CD14-positive monocyte (primary cell): ENCODE measurements at regions not wholly inside any gene's neighbourhood (a gene's known extent, or its start where the extent isn't known, plus 50 kb on each side); places are given as distances from the start of the nearest gene placed in this dataset.

Experiments
- DNase-seq, 3 donors: peaks; one replicate each; pipeline ENCODE4 v3.0.0-alpha.2; 2011 to 2022
- H2AFZ ChIP-seq: 2 replicates; pipeline ENCODE4 v1.6.0; 2012; ENCODE audit warnings: mild to moderate bottlenecking, low read depth, low read length, inconsistent platforms; ENCODE audit not compliant: insufficient read depth, poor library complexity, severe bottlenecking
- H3K27ac ChIP-seq, 2 donors: 1 replicate in 1 of 2; 2 replicates in 1 of 2; pipeline ENCODE4 v1.5.1; 2012 to 2013; ENCODE audit warnings: low read length in 2 of 2, control low read depth in 1 of 2, inconsistent platforms in 1 of 2, low read depth in 1 of 2, mild to moderate bottlenecking in 1 of 2
- H3K27me3 ChIP-seq, 2 donors: one replicate each; pipeline versions ENCODE4 v1.6.0 to v1.6.1; 2011 to 2013; ENCODE audit warnings: low read length in 2 of 2; ENCODE audit not compliant: control insufficient read depth in 2 of 2, insufficient read depth in 2 of 2
- H3K36me3 ChIP-seq, 2 donors: replicated peaks in 1 of 2; 1 replicate in 1 of 2; 2 replicates in 1 of 2; pipeline versions ENCODE4 v1.5.1 to v1.6.1; 2012 to 2013; ENCODE audit warnings: low read length in 2 of 2, control low read depth in 1 of 2, inconsistent platforms in 1 of 2, mild to moderate bottlenecking in 1 of 2; ENCODE audit not compliant: insufficient read depth in 2 of 2, control insufficient read depth in 1 of 2
- H3K4me1 ChIP-seq, 2 donors: 1 replicate in 1 of 2; 2 replicates in 1 of 2; pipeline versions ENCODE4 v1.5.1 to v1.6.1; 2012 to 2013; ENCODE audit warnings: low read length in 2 of 2, control low read depth in 1 of 2, inconsistent platforms in 1 of 2, mild to moderate bottlenecking in 1 of 2, moderate library complexity in 1 of 2; ENCODE audit not compliant: insufficient read depth in 2 of 2, control insufficient read depth in 1 of 2
- H3K4me2 ChIP-seq: replicated peaks from 2 replicates; pipeline ENCODE3; 2012; ENCODE audit warnings: low read length, moderate library complexity, mild to moderate bottlenecking; ENCODE audit not compliant: poor library complexity, severe bottlenecking; ENCODE audit errors: extremely low read depth
- H3K4me3 ChIP-seq, 3 experiments: fragments of 200-600 bp in 1 of 3; sonication (generic) in 1 of 3; replicated peaks in 1 of 3; 1 replicate in 2 of 3; 2 replicates in 1 of 3; pipeline ENCODE4 v1.5.1; 2011 to 2013; ENCODE audit warnings: low read length in 3 of 3, mild to moderate bottlenecking in 3 of 3, control low read depth in 2 of 3, low read depth in 2 of 3, inconsistent platforms in 1 of 3, moderate library complexity in 1 of 3
- H3K79me2 ChIP-seq: 2 replicates; pipeline ENCODE4 v1.6.0; 2012; ENCODE audit warnings: mild to moderate bottlenecking, control low read depth, inconsistent platforms, low read length, moderate library complexity; ENCODE audit not compliant: insufficient read depth
- H3K9ac ChIP-seq: 2 replicates; pipeline ENCODE4 v1.6.0; 2017; ENCODE audit warnings: low read length, mild to moderate bottlenecking; ENCODE audit not compliant: insufficient read depth, poor library complexity, severe bottlenecking
- H3K9me3 ChIP-seq, 2 donors: replicated peaks in 1 of 2; 1 replicate in 1 of 2; 2 replicates in 1 of 2; pipeline versions ENCODE4 v1.5.1 to v1.6.1; 2012 to 2013; ENCODE audit warnings: low read length in 2 of 2, control low read depth in 1 of 2; ENCODE audit not compliant: control insufficient read depth in 1 of 2, insufficient read depth in 1 of 2
- H4K20me1 ChIP-seq: 2 replicates; pipeline ENCODE4 v1.6.0; 2012; ENCODE audit warnings: mild to moderate bottlenecking, low read length, control low read depth, moderate library complexity; ENCODE audit not compliant: insufficient read depth
- H3K27ac Mint-ChIP-seq, 7 donors: one replicate each; pipeline ENCODE4 v1.8.0; 2020; ENCODE audit warnings: mild to moderate bottlenecking in 7 of 7, mixed read lengths in 7 of 7, moderate library complexity in 6 of 7, inconsistent platforms in 2 of 7
- H3K27me3 Mint-ChIP-seq, 3 donors: one replicate each; pipeline ENCODE4 v1.8.0; 2021 to 2022; ENCODE audit warnings: low read depth in 3 of 3, mild to moderate bottlenecking in 3 of 3, mixed read lengths in 3 of 3, moderate library complexity in 3 of 3, inconsistent platforms in 1 of 3
- H3K36me3 Mint-ChIP-seq, 2 donors: one replicate each; pipeline ENCODE4 v1.8.0; 2020; ENCODE audit warnings: mixed read lengths in 2 of 2, inconsistent platforms in 1 of 2, mild to moderate bottlenecking in 1 of 2
- H3K4me1 Mint-ChIP-seq: one replicate; pipeline ENCODE4 v1.8.0; 2020; ENCODE audit warnings: mild to moderate bottlenecking, mixed read lengths
- H3K4me3 Mint-ChIP-seq, 2 donors: one replicate each; pipeline ENCODE4 v1.8.0; 2020; ENCODE audit warnings: mild to moderate bottlenecking in 2 of 2, mixed read lengths in 2 of 2, moderate library complexity in 1 of 2
- H3K9me3 Mint-ChIP-seq, 7 donors: one replicate each; pipeline ENCODE4 v1.8.0; 2020 to 2022; ENCODE audit warnings: mixed read lengths in 7 of 7, mild to moderate bottlenecking in 6 of 7, moderate library complexity in 6 of 7, inconsistent platforms in 2 of 7
- WGBS: methylation state at CpG from one replicate; pipeline ENCODE4 v1.1.5; 2013; ENCODE audit warnings: missing lambda C conversion rate; ENCODE audit not compliant: insufficient coverage; 5-methylcytosine and 5-hydroxymethylcytosine counted together
- intact Hi-C, 2 donors: fragments of 100-400 bp; cut with micrococcal nuclease; formaldehyde crosslinking; loops; one replicate each; pipeline versions ENCODE4 v1.15.0 to v1.15.1; 2023
- TF ChIP-seq, protein P1 (sequence below): fragments of 200-600 bp; IDR thresholded peaks from one replicate; pipeline ENCODE4 v1.8.0; 2022; ENCODE audit warnings: antibody characterized with exemption, mild to moderate bottlenecking

DNA sequence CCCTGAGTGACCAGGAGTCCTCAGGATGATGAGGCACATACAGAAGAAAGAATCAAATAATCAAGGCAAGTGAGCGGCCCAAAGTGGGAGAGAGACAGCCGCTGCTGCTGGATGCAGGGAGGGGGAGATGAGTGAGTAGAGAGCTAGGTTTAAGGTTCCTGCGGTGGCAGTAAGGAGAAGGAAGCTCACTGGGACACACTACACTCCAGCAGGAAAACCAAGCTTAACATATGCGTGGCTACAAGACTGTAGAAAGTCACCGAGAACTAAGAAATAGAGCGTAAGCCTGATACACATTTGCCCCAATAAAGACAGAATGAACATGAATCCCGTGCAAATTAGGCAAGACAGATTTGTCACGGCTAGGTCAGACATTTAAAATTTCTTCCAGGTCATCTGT, 470.2 kb downstream of the KDM4C start:
- Histone ChIP-seq H2AFZ (no peak overlapping the region), H3K4me3 (no peak overlapping the region), H3K36me3 (no peaks in the 10 kb centered on the region), H3K79me2 (no peaks in the 10 kb centered on the region), H3K4me1 (no peaks in the 10 kb centered on the region), H3K4me2 (no peak overlapping the region), H4K20me1 (no peaks in the 10 kb centered on the region), H3K9me3 (no peaks in the 10 kb centered on the region), H3K27ac (no peak overlapping the region), H3K9ac (no peak overlapping the region), H3K27me3 (peaks cover 16 to 18% of the 10 kb centered on the region in 2 donors)
- H3K36me3 Mint-ChIP-seq: no peaks in the 10 kb centered on the region
- WGBS: 82% methylated on average over 3 of the region's 8 CpGs
- peaks cover 9 to 25% (median 22%) of the 10 kb centered on the region in 3 donors for H3K27me3 Mint-ChIP-seq
- intact Hi-C loops: no loop called here
- TF ChIP-seq, protein P1, sequence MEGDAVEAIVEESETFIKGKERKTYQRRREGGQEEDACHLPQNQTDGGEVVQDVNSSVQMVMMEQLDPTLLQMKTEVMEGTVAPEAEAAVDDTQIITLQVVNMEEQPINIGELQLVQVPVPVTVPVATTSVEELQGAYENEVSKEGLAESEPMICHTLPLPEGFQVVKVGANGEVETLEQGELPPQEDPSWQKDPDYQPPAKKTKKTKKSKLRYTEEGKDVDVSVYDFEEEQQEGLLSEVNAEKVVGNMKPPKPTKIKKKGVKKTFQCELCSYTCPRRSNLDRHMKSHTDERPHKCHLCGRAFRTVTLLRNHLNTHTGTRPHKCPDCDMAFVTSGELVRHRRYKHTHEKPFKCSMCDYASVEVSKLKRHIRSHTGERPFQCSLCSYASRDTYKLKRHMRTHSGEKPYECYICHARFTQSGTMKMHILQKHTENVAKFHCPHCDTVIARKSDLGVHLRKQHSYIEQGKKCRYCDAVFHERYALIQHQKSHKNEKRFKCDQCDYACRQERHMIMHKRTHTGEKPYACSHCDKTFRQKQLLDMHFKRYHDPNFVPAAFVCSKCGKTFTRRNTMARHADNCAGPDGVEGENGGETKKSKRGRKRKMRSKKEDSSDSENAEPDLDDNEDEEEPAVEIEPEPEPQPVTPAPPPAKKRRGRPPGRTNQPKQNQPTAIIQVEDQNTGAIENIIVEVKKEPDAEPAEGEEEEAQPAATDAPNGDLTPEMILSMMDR: no peak
- no peak for DNase-seq
- no peaks in the 10 kb centered on the region for H3K4me1 Mint-ChIP-seq
- H3K4me3 Mint-ChIP-seq: no peak overlapping the region
- peaks cover 0 to 2% (median 0%) of the 10 kb centered on the region in 7 donors for H3K9me3 Mint-ChIP-seq
- no peak overlapping the region for H3K27ac Mint-ChIP-seq

DNA sequence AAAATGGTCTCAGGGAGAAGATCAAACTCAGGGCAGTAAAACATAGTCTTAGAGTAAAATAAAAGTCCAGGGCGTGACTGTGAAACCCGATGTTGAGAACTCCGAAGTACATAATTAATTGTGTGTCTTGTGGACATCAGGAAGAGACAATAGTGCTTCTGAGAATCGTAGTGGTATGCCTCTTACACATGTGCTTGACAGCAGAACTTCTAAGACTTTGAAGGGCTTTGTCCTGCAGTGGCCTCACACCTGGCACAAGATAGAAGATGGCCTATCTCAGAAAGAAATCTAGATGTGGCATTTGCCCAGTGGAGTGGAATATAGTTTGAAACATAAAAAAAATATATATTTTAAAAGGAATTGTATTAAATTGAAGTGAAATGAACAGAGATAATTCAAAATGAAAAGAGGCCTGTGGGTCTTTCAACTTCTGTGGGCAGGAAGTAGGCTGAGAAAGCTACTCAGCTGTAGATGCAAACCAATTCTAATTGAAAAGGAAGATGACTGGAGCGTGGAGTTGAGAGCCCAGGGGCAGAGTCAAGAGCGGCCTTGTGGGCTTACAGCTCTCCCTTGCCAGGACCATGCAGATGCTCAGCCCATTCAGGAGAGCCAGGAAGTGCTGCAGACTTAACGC, 468.4 kb downstream of the KDM4C start:
- no peaks in the 10 kb centered on the region for H3K79me2 ChIP-seq
- peaks cover 12 to 37% (median 25%) of the 10 kb centered on the region in 3 donors for H3K27me3 Mint-ChIP-seq
- H3K4me1 ChIP-seq: no peaks in the 10 kb centered on the region
- WGBS: 93% methylated on average over 6 of the region's 7 CpGs
- intact Hi-C loops: no loop called here
- H3K27ac Mint-ChIP-seq: no peak overlapping the region
- H2AFZ ChIP-seq: no peak overlapping the region
- no peaks in the 10 kb centered on the region for H3K36me3 Mint-ChIP-seq
- peaks cover 21 to 23% of the 10 kb centered on the region in 2 donors for H3K27me3 ChIP-seq
- no peaks in the 10 kb centered on the region for H3K36me3 ChIP-seq
- no peak overlapping the region for H3K4me2 ChIP-seq
- H3K9me3 Mint-ChIP-seq: peaks cover 0 to 4% (median 0%) of the 10 kb centered on the region in 7 donors
- no peak overlapping the region for H3K4me3 Mint-ChIP-seq
- H3K9ac ChIP-seq: no peak overlapping the region
- no peaks in the 10 kb centered on the region for H3K9me3 ChIP-seq
- H3K4me3 ChIP-seq: no peak overlapping the region
- H4K20me1 ChIP-seq: no peaks in the 10 kb centered on the region
- H3K4me1 Mint-ChIP-seq: no peaks in the 10 kb centered on the region
- no peak overlapping the region for H3K27ac ChIP-seq
- DNase-seq: no peak
- TF ChIP-seq, protein P1: no peak
